ENCODE measurements at regions not wholly inside any gene's neighbourhood (a gene's known extent, or its start where the extent isn't known, plus 50 kb on each side); places are given as distances from the start of the nearest gene placed in this dataset.

- Histone ChIP-seq H3K4me1 (ENCODE audit: control insufficient read depth, insufficient read depth, low read length) (no peaks in the 10 kb centered on the region), H3K9ac (ENCODE audit: low read length) (no peak overlapping the region), H3K36me3 (ENCODE audit: control insufficient read depth, insufficient read depth, low read length, severe bottlenecking) (no peaks in the 10 kb centered on the region), H3K9me3 (ENCODE audit: control insufficient read depth, low read length) (no peaks in the 10 kb centered on the region), H3K27me3 (replicated peaks; ENCODE audit: control insufficient read depth, insufficient read depth, low read length) (no peaks in the 10 kb centered on the region), H3K4me3 (ENCODE audit: low read length) (no peak overlapping the region)
- DNase-seq (ENCODE audit: low read depth): no peak
Observed at GRCh38 chr4:142929526-142929925, 83.4 kb upstream of the INPP4B start.

GRCh38 chr4:142933207-142933606 is 87.1 kb upstream of the INPP4B start:
- Histone ChIP-seq H3K27me3 (replicated peaks; ENCODE audit: control insufficient read depth, insufficient read depth, low read length) (no peaks in the 10 kb centered on the region), H3K4me3 (ENCODE audit: low read length) (no peak overlapping the region), H3K4me1 (ENCODE audit: control insufficient read depth, insufficient read depth, low read length) (no peaks in the 10 kb centered on the region), H3K36me3 (ENCODE audit: control insufficient read depth, insufficient read depth, low read length, severe bottlenecking) (no peaks in the 10 kb centered on the region), H3K9ac (ENCODE audit: low read length) (no peak overlapping the region), H3K9me3 (ENCODE audit: control insufficient read depth, low read length) (no peaks in the 10 kb centered on the region)
- no peak for DNase-seq (ENCODE audit: low read depth)

- H3K9ac ChIP-seq (ENCODE audit: low read length): no peak overlapping the region
- no peaks in the 10 kb centered on the region for H3K36me3 ChIP-seq (ENCODE audit: control insufficient read depth, insufficient read depth, low read length, severe bottlenecking)
- H3K4me3 ChIP-seq (ENCODE audit: low read length): no peak overlapping the region
- no peaks in the 10 kb centered on the region for H3K4me1 ChIP-seq (ENCODE audit: control insufficient read depth, insufficient read depth, low read length)
- no peak for DNase-seq (ENCODE audit: low read depth)
- no peaks in the 10 kb centered on the region for H3K9me3 ChIP-seq (ENCODE audit: control insufficient read depth, low read length)
- H3K27me3 ChIP-seq (replicated peaks; ENCODE audit: control insufficient read depth, insufficient read depth, low read length): no peaks in the 10 kb centered on the region
Observed at GRCh38 chr4:142940425-142941330, 94.6 kb upstream of the INPP4B start.

GRCh38 chr4:142944565-142944964 is 98.5 kb upstream of the INPP4B start:
- no peaks in the 10 kb centered on the region for H3K36me3 ChIP-seq (ENCODE audit: control insufficient read depth, insufficient read depth, low read length, severe bottlenecking)
- DNase-seq (ENCODE audit: low read depth): peak; percentile 85
- peaks cover 9% of the 10 kb centered on the region for H3K9me3 ChIP-seq (ENCODE audit: control insufficient read depth, low read length)
- H3K27me3 ChIP-seq (replicated peaks; ENCODE audit: control insufficient read depth, insufficient read depth, low read length): no peaks in the 10 kb centered on the region
- no peak overlapping the region for H3K4me3 ChIP-seq (ENCODE audit: low read length)
- H3K4me1 ChIP-seq (ENCODE audit: control insufficient read depth, insufficient read depth, low read length): no peaks in the 10 kb centered on the region
- H3K9ac ChIP-seq (ENCODE audit: low read length): no peak overlapping the region

GRCh38 chr4:142952821-142953580 is 106.9 kb upstream of the INPP4B start:
- Histone ChIP-seq H3K4me3 (ENCODE audit: low read length) (no peak overlapping the region), H3K4me1 (ENCODE audit: control insufficient read depth, insufficient read depth, low read length) (no peaks in the 10 kb centered on the region), H3K9ac (ENCODE audit: low read length) (no peak overlapping the region), H3K36me3 (ENCODE audit: control insufficient read depth, insufficient read depth, low read length, severe bottlenecking) (no peaks in the 10 kb centered on the region), H3K9me3 (ENCODE audit: control insufficient read depth, low read length) (peaks cover 5% of the 10 kb centered on the region), H3K27me3 (replicated peaks; ENCODE audit: control insufficient read depth, insufficient read depth, low read length) (no peaks in the 10 kb centered on the region)
- DNase-seq (ENCODE audit: low read depth): no peak

GRCh38 chr4:142954415-142954814 is 108.3 kb upstream of the INPP4B start:
- Histone ChIP-seq H3K9ac (ENCODE audit: low read length) (no peak overlapping the region), H3K27me3 (replicated peaks; ENCODE audit: control insufficient read depth, insufficient read depth, low read length) (no peaks in the 10 kb centered on the region), H3K9me3 (ENCODE audit: control insufficient read depth, low read length) (no peaks in the 10 kb centered on the region), H3K36me3 (ENCODE audit: control insufficient read depth, insufficient read depth, low read length, severe bottlenecking) (no peaks in the 10 kb centered on the region), H3K4me3 (ENCODE audit: low read length) (no peak overlapping the region), H3K4me1 (ENCODE audit: control insufficient read depth, insufficient read depth, low read length) (no peaks in the 10 kb centered on the region)
- no peak for DNase-seq (ENCODE audit: low read depth)

GRCh38 chr4:142955501-142955900 is 109.4 kb upstream of the INPP4B start:
- Histone ChIP-seq H3K9me3 (ENCODE audit: control insufficient read depth, low read length) (no peaks in the 10 kb centered on the region), H3K4me3 (ENCODE audit: low read length) (no peak overlapping the region), H3K4me1 (ENCODE audit: control insufficient read depth, insufficient read depth, low read length) (peaks cover 6% of the 10 kb centered on the region), H3K36me3 (ENCODE audit: control insufficient read depth, insufficient read depth, low read length, severe bottlenecking) (no peaks in the 10 kb centered on the region), H3K27me3 (replicated peaks; ENCODE audit: control insufficient read depth, insufficient read depth, low read length) (no peaks in the 10 kb centered on the region), H3K9ac (ENCODE audit: low read length) (no peak overlapping the region)
- no peak for DNase-seq (ENCODE audit: low read depth)

GRCh38 chr4:142959173-142959572 is 113.1 kb upstream of the INPP4B start:
- H3K4me1 ChIP-seq (ENCODE audit: control insufficient read depth, insufficient read depth, low read length): peaks cover 8% of the 10 kb centered on the region
- H3K9ac ChIP-seq (ENCODE audit: low read length): no peak overlapping the region
- H3K4me3 ChIP-seq (ENCODE audit: low read length): no peak overlapping the region
- peak; percentile 55 for DNase-seq (ENCODE audit: low read depth)
- H3K27me3 ChIP-seq (replicated peaks; ENCODE audit: control insufficient read depth, insufficient read depth, low read length): no peaks in the 10 kb centered on the region
- H3K36me3 ChIP-seq (ENCODE audit: control insufficient read depth, insufficient read depth, low read length, severe bottlenecking): no peaks in the 10 kb centered on the region
- no peaks in the 10 kb centered on the region for H3K9me3 ChIP-seq (ENCODE audit: control insufficient read depth, low read length)

- H3K27me3 ChIP-seq (replicated peaks; ENCODE audit: control insufficient read depth, insufficient read depth, low read length): no peaks in the 10 kb centered on the region
- no peak overlapping the region for H3K9ac ChIP-seq (ENCODE audit: low read length)
- peaks cover 8% of the 10 kb centered on the region for H3K4me1 ChIP-seq (ENCODE audit: control insufficient read depth, insufficient read depth, low read length)
- H3K36me3 ChIP-seq (ENCODE audit: control insufficient read depth, insufficient read depth, low read length, severe bottlenecking): no peaks in the 10 kb centered on the region
- no peak overlapping the region for H3K4me3 ChIP-seq (ENCODE audit: low read length)
- peak; percentile 45 for DNase-seq (ENCODE audit: low read depth)
- H3K9me3 ChIP-seq (ENCODE audit: control insufficient read depth, low read length): no peaks in the 10 kb centered on the region
Observed at GRCh38 chr4:142960126-142960525, 114.0 kb upstream of the INPP4B start.

- Histone ChIP-seq H3K9me3 (ENCODE audit: control insufficient read depth, low read length) (no peaks in the 10 kb centered on the region), H3K4me1 (ENCODE audit: control insufficient read depth, insufficient read depth, low read length) (peaks cover 8% of the 10 kb centered on the region), H3K27me3 (replicated peaks; ENCODE audit: control insufficient read depth, insufficient read depth, low read length) (no peaks in the 10 kb centered on the region), H3K4me3 (ENCODE audit: low read length) (no peak overlapping the region), H3K9ac (ENCODE audit: low read length) (no peak overlapping the region), H3K36me3 (ENCODE audit: control insufficient read depth, insufficient read depth, low read length, severe bottlenecking) (no peaks in the 10 kb centered on the region)
- peak; percentile 13 for DNase-seq (ENCODE audit: low read depth)
Observed at GRCh38 chr4:142960867-142961644, 115.0 kb upstream of the INPP4B start.

GRCh38 chr4:142961866-142962265 is 115.8 kb upstream of the INPP4B start:
- Histone ChIP-seq H3K4me1 (ENCODE audit: control insufficient read depth, insufficient read depth, low read length) (peaks cover 8% of the 10 kb centered on the region), H3K9ac (ENCODE audit: low read length) (no peak overlapping the region), H3K9me3 (ENCODE audit: control insufficient read depth, low read length) (no peaks in the 10 kb centered on the region), H3K4me3 (ENCODE audit: low read length) (no peak overlapping the region), H3K27me3 (replicated peaks; ENCODE audit: control insufficient read depth, insufficient read depth, low read length) (no peaks in the 10 kb centered on the region), H3K36me3 (ENCODE audit: control insufficient read depth, insufficient read depth, low read length, severe bottlenecking) (no peaks in the 10 kb centered on the region)
- DNase-seq (ENCODE audit: low read depth): peak; percentile 51

Data from adipocyte (in vitro differentiated cells).